Upper lobe of left lung (tissue), 4 donors: ENCODE measurements at regions not wholly inside any gene's neighbourhood (a gene's known extent, or its start where the extent isn't known, plus 50 kb on each side); places are given as distances from the start of the nearest gene placed in this dataset.

Experiments used
- EP300 ChIP-seq, 4 donors: sonication (generic); formaldehyde crosslinking; IDR thresholded peaks; one replicate each; pipeline ENCODE4 v1.5.1; 2017; ENCODE audit warnings: antibody characterized with exemption in 4 of 4, control low read depth in 2 of 4
- TF ChIP-seq, protein P1 (sequence below), 6 experiments: fragments of 450-650 bp in 4 of 6; fragments of 200-600 bp in 2 of 6; sonication (generic) in 2 of 6; IDR thresholded peaks; one replicate each; pipeline ENCODE4 v1.5.1; 2016 to 2019; ENCODE audit warnings: antibody characterized with exemption in 6 of 6

GRCh38 chr2:198697794-198698193 lies 759.9 kb downstream of the SATB2 start:
- TF ChIP-seq, protein P1, sequence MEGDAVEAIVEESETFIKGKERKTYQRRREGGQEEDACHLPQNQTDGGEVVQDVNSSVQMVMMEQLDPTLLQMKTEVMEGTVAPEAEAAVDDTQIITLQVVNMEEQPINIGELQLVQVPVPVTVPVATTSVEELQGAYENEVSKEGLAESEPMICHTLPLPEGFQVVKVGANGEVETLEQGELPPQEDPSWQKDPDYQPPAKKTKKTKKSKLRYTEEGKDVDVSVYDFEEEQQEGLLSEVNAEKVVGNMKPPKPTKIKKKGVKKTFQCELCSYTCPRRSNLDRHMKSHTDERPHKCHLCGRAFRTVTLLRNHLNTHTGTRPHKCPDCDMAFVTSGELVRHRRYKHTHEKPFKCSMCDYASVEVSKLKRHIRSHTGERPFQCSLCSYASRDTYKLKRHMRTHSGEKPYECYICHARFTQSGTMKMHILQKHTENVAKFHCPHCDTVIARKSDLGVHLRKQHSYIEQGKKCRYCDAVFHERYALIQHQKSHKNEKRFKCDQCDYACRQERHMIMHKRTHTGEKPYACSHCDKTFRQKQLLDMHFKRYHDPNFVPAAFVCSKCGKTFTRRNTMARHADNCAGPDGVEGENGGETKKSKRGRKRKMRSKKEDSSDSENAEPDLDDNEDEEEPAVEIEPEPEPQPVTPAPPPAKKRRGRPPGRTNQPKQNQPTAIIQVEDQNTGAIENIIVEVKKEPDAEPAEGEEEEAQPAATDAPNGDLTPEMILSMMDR (IDR thresholded peaks at IDR 0.05): no peak
- TF ChIP-seq EP300 (IDR thresholded peaks at IDR 0.05): no peak
